ENCODE measurements at regions not wholly inside any gene's neighbourhood (a gene's known extent, or its start where the extent isn't known, plus 50 kb on each side); places are given as distances from the start of the nearest gene placed in this dataset.
"Not testable (repeated sequence)": the region's sequence is repeated elsewhere in the genome, so short reads cannot be mapped to it uniquely, and the experiment has no call there.

GRCh38 chr10:3319811-3320226 lies 147.2 kb upstream of the PITRM1 start:
- Histone ChIP-seq H3K79me2 (ENCODE audit: insufficient read depth, low read length) (no peaks in the 10 kb centered on the region), H2AFZ (ENCODE audit: low read length) (no peak overlapping the region), H3K9me3 (ENCODE audit: low read length) (no peaks in the 10 kb centered on the region), H3F3A (ENCODE audit: insufficient read depth, low read length) (no peaks in the 10 kb centered on the region), H3K4me2 (ENCODE audit: low read length) (no peak overlapping the region), H3K27me3 (ENCODE audit: insufficient read depth, low read length) (no peaks in the 10 kb centered on the region), H3K9ac (ENCODE audit: low read length) (no peak overlapping the region), H3K36me3 (ENCODE audit: insufficient read depth, low read length) (no peaks in the 10 kb centered on the region), H3K4me1 (ENCODE audit: insufficient read depth, low read length, severe bottlenecking) (no peaks in the 10 kb centered on the region), H4K20me1 (ENCODE audit: insufficient read depth, low read length) (no peaks in the 10 kb centered on the region), H3K4me3 (ENCODE audit: low read depth, low read length, poor library complexity, severe bottlenecking) (no peak overlapping the region), H3K9me2 (ENCODE audit: low read depth, low read length) (no peaks in the 10 kb centered on the region), H3K27ac (ENCODE audit: low read depth, low read length, poor library complexity, severe bottlenecking) (no peak overlapping the region)
- no peak for TF ChIP-seq EZH2 (IDR thresholded peaks at IDR 0.05; ENCODE audit: borderline replicate concordance, low read length)
- no peak for TF ChIP-seq CTCF (IDR thresholded peaks at IDR 0.05; ENCODE audit: low read length)

- H3K9me3 ChIP-seq (ENCODE audit: low read length); H3K27me3 ChIP-seq (ENCODE audit: insufficient read depth, low read length); H3K27ac ChIP-seq (ENCODE audit: low read depth, low read length, poor library complexity, severe bottlenecking); H3K4me2 ChIP-seq (ENCODE audit: low read length); H3K4me1 ChIP-seq (ENCODE audit: insufficient read depth, low read length, severe bottlenecking); H2AFZ ChIP-seq (ENCODE audit: low read length); H3K36me3 ChIP-seq (ENCODE audit: insufficient read depth, low read length); H3K9ac ChIP-seq (ENCODE audit: low read length); H4K20me1 ChIP-seq (ENCODE audit: insufficient read depth, low read length); H3K9me2 ChIP-seq (ENCODE audit: low read depth, low read length); H3K79me2 ChIP-seq (ENCODE audit: insufficient read depth, low read length); H3K4me3 ChIP-seq (ENCODE audit: low read depth, low read length, poor library complexity, severe bottlenecking); H3F3A ChIP-seq (ENCODE audit: insufficient read depth, low read length): not testable (repeated sequence)
These were observed 145.9 kb upstream of the PITRM1 start for GRCh38 chr10:3318480-3318807.

DNA sequence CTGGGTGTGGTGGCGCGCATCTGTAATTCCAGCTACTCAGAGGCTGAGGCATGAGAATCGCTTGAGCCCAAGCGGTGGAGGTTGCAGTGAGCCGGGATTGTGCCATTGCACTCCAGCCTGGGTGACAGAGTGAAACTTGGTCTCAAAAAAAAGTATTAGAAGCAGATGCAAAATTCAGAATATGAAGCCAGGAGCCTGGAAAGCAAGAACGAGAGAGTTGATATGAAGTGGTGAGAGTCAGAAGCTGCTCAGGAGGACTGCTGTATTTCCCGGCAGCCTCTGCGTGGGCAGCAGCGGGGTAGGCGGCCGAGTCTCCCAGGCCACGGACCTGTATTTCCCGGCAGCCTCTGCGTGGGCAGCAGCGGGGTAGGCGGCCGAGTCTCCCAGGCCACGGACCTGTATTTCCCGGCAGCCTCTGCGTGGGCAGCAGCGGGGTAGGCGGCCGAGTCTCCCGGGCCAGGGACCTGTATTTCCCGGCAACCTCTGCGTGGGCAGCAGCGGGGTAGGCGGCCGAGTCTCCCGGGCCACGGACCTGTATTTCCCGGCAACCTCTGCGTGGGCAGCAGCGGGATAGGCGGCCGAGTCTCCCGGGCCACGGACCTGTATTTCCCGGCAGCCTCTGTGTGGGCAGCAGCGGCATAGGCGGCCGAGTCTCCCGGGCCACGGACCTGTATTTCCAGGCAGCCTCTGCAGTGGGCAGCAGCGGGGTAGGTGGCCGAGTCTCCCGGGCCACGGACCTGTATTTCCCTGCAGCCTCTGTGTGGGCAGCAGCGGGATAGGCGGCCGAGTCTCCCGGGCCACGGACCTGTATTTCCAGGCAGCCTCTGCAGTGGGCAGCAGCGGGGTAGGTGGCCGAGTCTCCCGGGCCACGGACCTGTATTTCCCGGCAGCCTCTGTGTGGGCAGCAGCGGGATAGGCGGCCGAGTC lies 145.2 kb upstream of the PITRM1 start:
- not testable (repeated sequence) for H3F3A ChIP-seq (ENCODE audit: insufficient read depth, low read length); H3K9me2 ChIP-seq (ENCODE audit: low read depth, low read length); H3K4me2 ChIP-seq (ENCODE audit: low read length); H3K79me2 ChIP-seq (ENCODE audit: insufficient read depth, low read length); H2AFZ ChIP-seq (ENCODE audit: low read length); H3K9ac ChIP-seq (ENCODE audit: low read length); H3K27ac ChIP-seq (ENCODE audit: low read depth, low read length, poor library complexity, severe bottlenecking); H3K4me1 ChIP-seq (ENCODE audit: insufficient read depth, low read length, severe bottlenecking); H3K36me3 ChIP-seq (ENCODE audit: insufficient read depth, low read length); H3K9me3 ChIP-seq (ENCODE audit: low read length); H3K27me3 ChIP-seq (ENCODE audit: insufficient read depth, low read length); H4K20me1 ChIP-seq (ENCODE audit: insufficient read depth, low read length); H3K4me3 ChIP-seq (ENCODE audit: low read depth, low read length, poor library complexity, severe bottlenecking)

DNA sequence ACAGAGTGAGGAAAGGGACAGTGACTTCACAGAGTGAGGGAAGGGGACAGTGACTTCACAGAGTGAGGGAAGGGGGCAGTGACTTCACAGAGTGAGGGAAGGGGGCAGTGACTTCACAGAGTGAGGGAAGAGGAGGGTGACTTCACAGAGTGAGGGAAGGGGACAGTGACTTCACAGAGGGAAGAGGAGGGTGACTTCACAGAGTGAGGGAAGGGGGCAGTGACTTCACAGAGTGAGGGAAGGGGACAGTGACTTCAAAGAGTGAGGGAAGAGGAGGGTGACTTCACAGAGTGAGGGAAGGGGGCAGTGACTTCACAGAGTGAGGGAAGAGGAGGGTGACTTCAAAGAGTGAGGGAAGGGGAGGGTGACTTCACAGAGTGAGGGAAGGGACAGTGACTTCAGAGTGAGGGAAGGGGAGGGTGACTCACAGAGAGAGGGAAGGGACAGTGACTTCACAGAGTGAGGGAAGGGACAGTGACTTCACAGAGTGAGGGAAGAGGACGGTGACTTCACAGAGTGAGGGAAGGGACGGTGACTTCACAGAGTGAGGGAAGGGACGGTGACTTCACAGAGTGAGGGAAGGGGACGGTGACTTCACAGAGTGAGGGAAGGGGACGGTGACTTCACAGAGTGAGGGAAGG lies 142.0 kb upstream of the PITRM1 start:
- not testable (repeated sequence) for H2AFZ ChIP-seq (ENCODE audit: low read length); H3K4me1 ChIP-seq (ENCODE audit: insufficient read depth, low read length, severe bottlenecking); H3K36me3 ChIP-seq (ENCODE audit: insufficient read depth, low read length); H3K4me3 ChIP-seq (ENCODE audit: low read depth, low read length, poor library complexity, severe bottlenecking); H3K27me3 ChIP-seq (ENCODE audit: insufficient read depth, low read length); H3K9me3 ChIP-seq (ENCODE audit: low read length); H3K9ac ChIP-seq (ENCODE audit: low read length); H4K20me1 ChIP-seq (ENCODE audit: insufficient read depth, low read length); H3K27ac ChIP-seq (ENCODE audit: low read depth, low read length, poor library complexity, severe bottlenecking); H3K9me2 ChIP-seq (ENCODE audit: low read depth, low read length); H3K4me2 ChIP-seq (ENCODE audit: low read length); H3F3A ChIP-seq (ENCODE audit: insufficient read depth, low read length); H3K79me2 ChIP-seq (ENCODE audit: insufficient read depth, low read length)

DNA sequence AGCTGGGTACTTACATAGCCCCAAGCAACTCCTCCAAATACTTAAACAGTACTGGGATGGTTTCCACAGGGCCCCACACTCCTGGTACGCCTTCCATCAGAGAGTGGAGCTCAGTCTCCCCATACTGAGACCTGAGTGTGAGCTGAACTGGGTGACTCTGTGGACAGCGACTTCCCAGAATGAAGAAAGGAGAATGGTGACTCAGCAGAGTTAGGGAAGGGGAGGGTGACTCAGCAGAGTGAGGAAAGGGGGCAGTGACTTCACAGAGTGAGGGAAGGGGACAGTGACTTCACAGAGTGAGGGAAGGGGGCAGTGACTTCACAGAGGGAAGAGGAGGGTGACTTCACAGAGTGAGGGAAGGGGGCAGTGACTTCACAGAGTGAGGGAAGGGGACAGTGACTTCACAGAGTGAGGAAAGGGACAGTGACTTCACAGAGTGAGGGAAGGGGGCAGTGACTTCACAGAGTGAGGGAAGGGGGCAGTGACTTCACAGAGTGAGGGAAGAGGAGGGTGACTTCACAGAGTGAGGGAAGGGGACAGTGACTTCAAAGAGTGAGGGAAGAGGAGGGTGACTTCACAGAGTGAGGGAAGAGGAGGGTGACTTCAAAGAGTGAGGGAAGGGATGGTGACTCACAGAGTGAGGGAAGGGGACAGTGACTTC lies 141.3 kb upstream of the PITRM1 start:
- H3K4me1 ChIP-seq (ENCODE audit: insufficient read depth, low read length, severe bottlenecking); H3K9ac ChIP-seq (ENCODE audit: low read length); H3K9me2 ChIP-seq (ENCODE audit: low read depth, low read length); H3K27me3 ChIP-seq (ENCODE audit: insufficient read depth, low read length); H3K4me3 ChIP-seq (ENCODE audit: low read depth, low read length, poor library complexity, severe bottlenecking); H3F3A ChIP-seq (ENCODE audit: insufficient read depth, low read length); H3K79me2 ChIP-seq (ENCODE audit: insufficient read depth, low read length); H2AFZ ChIP-seq (ENCODE audit: low read length); H3K36me3 ChIP-seq (ENCODE audit: insufficient read depth, low read length); H3K4me2 ChIP-seq (ENCODE audit: low read length); H3K9me3 ChIP-seq (ENCODE audit: low read length); H3K27ac ChIP-seq (ENCODE audit: low read depth, low read length, poor library complexity, severe bottlenecking); H4K20me1 ChIP-seq (ENCODE audit: insufficient read depth, low read length): not testable (repeated sequence)
